Hepatocyte (in vitro differentiated cells): ENCODE measurements at regions not wholly inside any gene's neighbourhood (a gene's known extent, or its start where the extent isn't known, plus 50 kb on each side); places are given as distances from the start of the nearest gene placed in this dataset.

Experiments
- DNase-seq: peaks from one replicate; pipeline ENCODE4 v3.0.0-alpha.2; 2016; ENCODE audit warnings: low spot score
- H2AFZ ChIP-seq: fragments of 200-600 bp; sonication (generic); 2 replicates; pipeline ENCODE4 v1.6.0; 2016; ENCODE audit warnings: antibody characterized with exemption, mild to moderate bottlenecking
- H3K27ac ChIP-seq: fragments of 200-600 bp; sonication (generic); 2 replicates; pipeline ENCODE4 v1.5.1; 2016; ENCODE audit warnings: mild to moderate bottlenecking
- H3K27me3 ChIP-seq: fragments of 200-600 bp; sonication (generic); 2 replicates; pipeline ENCODE4 v1.6.1; 2016
- H3K36me3 ChIP-seq: fragments of 200-600 bp; sonication (generic); replicated peaks from 2 replicates; pipeline ENCODE4 v1.5.1; 2016; ENCODE audit warnings: low read depth; ENCODE audit not compliant: insufficient read depth
- H3K4me1 ChIP-seq: fragments of 200-600 bp; sonication (generic); 2 replicates; pipeline ENCODE4 v1.5.1; 2016; ENCODE audit warnings: mild to moderate bottlenecking, moderate library complexity; ENCODE audit not compliant: insufficient read depth
- H3K4me2 ChIP-seq: fragments of 200-600 bp; sonication (generic); 2 replicates; pipeline ENCODE4 v1.6.0; 2016
- H3K4me3 ChIP-seq: fragments of 200-600 bp; sonication (generic); 2 replicates; pipeline ENCODE4 v1.5.1; 2016; ENCODE audit warnings: mild to moderate bottlenecking
- H3K79me2 ChIP-seq: fragments of 200-600 bp; sonication (generic); 2 replicates; pipeline ENCODE4 v1.6.0; 2017; ENCODE audit warnings: mild to moderate bottlenecking
- H3K9me2 ChIP-seq: fragments of 200-600 bp; sonication (generic); replicated peaks from 2 replicates; pipeline ENCODE4 v1.6.0; 2017; ENCODE audit warnings: mild to moderate bottlenecking; ENCODE audit not compliant: insufficient read depth
- H3K9me3 ChIP-seq: fragments of 200-600 bp; sonication (generic); 2 replicates; pipeline ENCODE4 v1.5.1; 2016; ENCODE audit warnings: low read depth, mild to moderate bottlenecking
- H4K20me1 ChIP-seq: fragments of 200-600 bp; sonication (generic); 2 replicates; pipeline ENCODE4 v1.6.0; 2016; ENCODE audit warnings: mild to moderate bottlenecking; ENCODE audit not compliant: insufficient read depth, poor library complexity, severe bottlenecking
- EZH2 ChIP-seq: fragments of 200-600 bp; sonication (generic); IDR thresholded peaks from 2 replicates; pipeline ENCODE4 v1.6.1; 2016; ENCODE audit warnings: antibody characterized with exemption, mild to moderate bottlenecking, borderline replicate concordance
- EZH2phosphoT487 ChIP-seq: fragments of 200-600 bp; sonication (generic); IDR thresholded peaks from one replicate; pipeline ENCODE4 v1.6.1; 2018; ENCODE audit warnings: antibody characterized with exemption, mild to moderate bottlenecking, low read depth, moderate library complexity; ENCODE audit not compliant: unreplicated experiment, severe bottlenecking
- WGBS: methylation state at CpG from one replicate; pipeline ENCODE4 v1.1.6; 2016; ENCODE audit warnings: low lambda C conversion rate; ENCODE audit errors: missing lambda C conversion rate; 5-methylcytosine and 5-hydroxymethylcytosine counted together
- TF ChIP-seq, protein P1 (sequence below): fragments of 200-600 bp; sonication (generic); IDR thresholded peaks from 2 replicates; pipeline ENCODE4 v1.5.1; 2016; ENCODE audit warnings: antibody characterized with exemption, mild to moderate bottlenecking; ENCODE audit not compliant: poor library complexity

DNA sequence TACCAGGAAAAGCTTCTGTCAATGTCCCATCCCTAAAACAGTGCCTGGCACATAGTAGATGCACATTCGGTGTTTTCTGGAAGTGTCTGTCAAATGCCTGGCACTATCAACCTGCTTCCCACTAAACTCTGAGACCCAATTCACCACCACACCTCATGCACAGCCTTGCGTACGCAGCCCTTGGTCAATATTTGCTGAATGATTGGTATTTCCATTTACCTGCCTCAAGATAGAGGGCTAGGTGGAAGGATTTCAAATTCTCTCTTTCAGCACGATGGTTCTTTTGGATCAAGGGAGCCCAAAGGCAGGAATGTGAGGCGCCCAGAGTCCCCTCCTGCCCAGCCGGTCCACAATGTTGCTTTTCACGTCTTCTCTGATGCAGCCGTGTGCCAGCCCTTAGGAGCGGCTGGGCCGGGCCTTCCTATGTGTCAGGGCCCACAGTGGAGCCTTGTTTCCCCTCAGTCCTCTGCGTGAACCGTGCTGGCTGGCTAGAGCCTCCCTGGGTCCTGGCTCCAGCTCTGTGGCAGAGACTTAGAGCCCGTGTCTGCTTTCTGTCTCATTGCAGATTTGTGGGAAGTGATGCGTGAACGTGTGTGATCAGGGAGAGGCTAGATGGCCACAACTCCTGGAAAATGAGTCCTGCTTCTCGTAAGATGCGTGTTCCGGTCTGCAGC lies 99.9 kb upstream of the RFLNA start:
- DNase-seq = no peak
- H3K36me3 ChIP-seq = no peaks in the 10 kb centered on the region
- peaks cover 13% of the 10 kb centered on the region for H3K4me1 ChIP-seq
- H3K27me3 ChIP-seq = no peaks in the 10 kb centered on the region
- H3K9me3 ChIP-seq = no peaks in the 10 kb centered on the region
- peak overlapping the region; percentile 36 for H3K4me2 ChIP-seq
- no peaks in the 10 kb centered on the region for H3K79me2 ChIP-seq
- H2AFZ ChIP-seq = no peak overlapping the region
- H3K4me3 ChIP-seq = no peak overlapping the region
- peak overlapping the region; percentile 89 for H3K27ac ChIP-seq
- WGBS = 62% methylated on average over 18 of the region's 18 CpGs
- H4K20me1 ChIP-seq = no peaks in the 10 kb centered on the region
- H3K9me2 ChIP-seq = no peaks in the 10 kb centered on the region
- TF ChIP-seq EZH2 (no peak), EZH2phosphoT487 (no peak)
- TF ChIP-seq, protein P1, sequence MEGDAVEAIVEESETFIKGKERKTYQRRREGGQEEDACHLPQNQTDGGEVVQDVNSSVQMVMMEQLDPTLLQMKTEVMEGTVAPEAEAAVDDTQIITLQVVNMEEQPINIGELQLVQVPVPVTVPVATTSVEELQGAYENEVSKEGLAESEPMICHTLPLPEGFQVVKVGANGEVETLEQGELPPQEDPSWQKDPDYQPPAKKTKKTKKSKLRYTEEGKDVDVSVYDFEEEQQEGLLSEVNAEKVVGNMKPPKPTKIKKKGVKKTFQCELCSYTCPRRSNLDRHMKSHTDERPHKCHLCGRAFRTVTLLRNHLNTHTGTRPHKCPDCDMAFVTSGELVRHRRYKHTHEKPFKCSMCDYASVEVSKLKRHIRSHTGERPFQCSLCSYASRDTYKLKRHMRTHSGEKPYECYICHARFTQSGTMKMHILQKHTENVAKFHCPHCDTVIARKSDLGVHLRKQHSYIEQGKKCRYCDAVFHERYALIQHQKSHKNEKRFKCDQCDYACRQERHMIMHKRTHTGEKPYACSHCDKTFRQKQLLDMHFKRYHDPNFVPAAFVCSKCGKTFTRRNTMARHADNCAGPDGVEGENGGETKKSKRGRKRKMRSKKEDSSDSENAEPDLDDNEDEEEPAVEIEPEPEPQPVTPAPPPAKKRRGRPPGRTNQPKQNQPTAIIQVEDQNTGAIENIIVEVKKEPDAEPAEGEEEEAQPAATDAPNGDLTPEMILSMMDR = no peak

DNA sequence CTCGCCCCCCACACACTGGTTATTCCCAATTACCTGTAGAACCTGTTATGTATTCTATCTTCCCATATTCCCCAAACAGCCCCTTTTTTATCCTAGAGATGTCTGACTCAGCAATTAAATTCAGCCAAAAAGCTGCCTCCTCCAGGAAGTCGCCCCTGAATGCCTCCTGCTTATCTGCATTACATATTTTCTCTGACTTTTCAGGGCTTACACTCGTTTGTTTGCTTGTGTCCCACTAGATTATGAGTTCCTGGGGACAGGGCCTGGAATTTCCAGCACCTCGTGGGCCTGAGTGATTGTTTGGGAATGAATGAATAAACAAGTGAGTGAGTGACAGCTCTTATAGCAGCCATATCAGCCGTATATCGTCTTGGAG lies 99.3 kb upstream of the RFLNA start:
- no peaks in the 10 kb centered on the region for H3K79me2 ChIP-seq
- no peaks in the 10 kb centered on the region for H3K27me3 ChIP-seq
- DNase-seq = no peak
- peak overlapping the region; percentile 36 for H3K4me2 ChIP-seq
- H4K20me1 ChIP-seq = no peaks in the 10 kb centered on the region
- TF ChIP-seq, protein P1 = no peak
- TF ChIP-seq EZH2 = no peak
- TF ChIP-seq EZH2phosphoT487 = no peak
- H3K9me2 ChIP-seq = no peaks in the 10 kb centered on the region
- H3K4me1 ChIP-seq = peaks cover 11% of the 10 kb centered on the region
- no peaks in the 10 kb centered on the region for H3K9me3 ChIP-seq
- peak overlapping the region; percentile 89 for H3K27ac ChIP-seq
- H3K36me3 ChIP-seq = no peaks in the 10 kb centered on the region
- 54% methylated on average over 6 of the region's 6 CpGs for WGBS
- no peak overlapping the region for H3K4me3 ChIP-seq
- no peak overlapping the region for H2AFZ ChIP-seq

GRCh38 chr12:124196236-124196635 lies 98.7 kb upstream of the RFLNA start:
- no peak for DNase-seq
- Histone ChIP-seq H3K4me1 (peaks cover 11% of the 10 kb centered on the region), H3K4me2 (no peak overlapping the region), H3K27ac (peak overlapping the region; percentile 89), H4K20me1 (no peaks in the 10 kb centered on the region), H3K9me3 (no peaks in the 10 kb centered on the region), H3K9me2 (no peaks in the 10 kb centered on the region), H3K79me2 (no peaks in the 10 kb centered on the region), H2AFZ (no peak overlapping the region), H3K4me3 (no peak overlapping the region), H3K27me3 (no peaks in the 10 kb centered on the region), H3K36me3 (no peaks in the 10 kb centered on the region)
- TF ChIP-seq EZH2phosphoT487 (no peak), EZH2 (no peak)
- TF ChIP-seq, protein P1 = no peak
- 97% methylated on average over 7 of the region's 7 CpGs for WGBS
